ENCODE measurements at regions not wholly inside any gene's neighbourhood (a gene's known extent, or its start where the extent isn't known, plus 50 kb on each side); places are given as distances from the start of the nearest gene placed in this dataset.
A peak's percentile ranks its signal among the peaks of the same experiment; 100 is the strongest.

DNA sequence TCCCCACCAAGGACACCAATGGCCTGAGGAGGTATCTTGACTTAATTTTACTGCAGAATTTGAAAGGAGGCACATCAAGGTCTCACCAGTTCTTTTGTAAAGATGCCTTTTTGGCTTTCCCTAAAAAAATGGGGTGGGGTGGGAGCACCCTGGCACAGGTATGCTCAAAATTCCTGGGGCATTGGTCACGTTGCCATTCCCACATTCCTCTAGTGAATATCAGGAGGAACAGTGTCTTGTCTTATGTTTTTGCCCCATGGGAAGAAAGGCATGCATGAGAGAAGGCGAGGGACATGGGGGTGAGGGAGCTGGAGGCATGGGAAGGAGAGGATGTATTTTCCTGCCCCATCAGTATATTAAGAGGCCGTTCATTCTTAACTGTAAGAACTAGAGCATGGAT lies 275.3 kb downstream of the CMPK2 start:
- H3K27me3 Mint-ChIP-seq (ENCODE audit: insufficient read depth, low read depth): peaks cover 3% of the 10 kb centered on the region
- H2AFZ ChIP-seq (replicated peaks): no peak overlapping the region
- H3K4me3 ChIP-seq: no peak overlapping the region
- no peaks in the 10 kb centered on the region for H4K20me1 ChIP-seq (ENCODE audit: low read depth)
- H3K27me3 ChIP-seq: no peaks in the 10 kb centered on the region
- H3K9me3 ChIP-seq (ENCODE audit: low read depth): no peaks in the 10 kb centered on the region
- H3K36me3 Mint-ChIP-seq: no peaks in the 10 kb centered on the region
- no peak for TF ChIP-seq EZH2 (IDR thresholded peaks at IDR 0.05)
- TF ChIP-seq, protein P1, sequence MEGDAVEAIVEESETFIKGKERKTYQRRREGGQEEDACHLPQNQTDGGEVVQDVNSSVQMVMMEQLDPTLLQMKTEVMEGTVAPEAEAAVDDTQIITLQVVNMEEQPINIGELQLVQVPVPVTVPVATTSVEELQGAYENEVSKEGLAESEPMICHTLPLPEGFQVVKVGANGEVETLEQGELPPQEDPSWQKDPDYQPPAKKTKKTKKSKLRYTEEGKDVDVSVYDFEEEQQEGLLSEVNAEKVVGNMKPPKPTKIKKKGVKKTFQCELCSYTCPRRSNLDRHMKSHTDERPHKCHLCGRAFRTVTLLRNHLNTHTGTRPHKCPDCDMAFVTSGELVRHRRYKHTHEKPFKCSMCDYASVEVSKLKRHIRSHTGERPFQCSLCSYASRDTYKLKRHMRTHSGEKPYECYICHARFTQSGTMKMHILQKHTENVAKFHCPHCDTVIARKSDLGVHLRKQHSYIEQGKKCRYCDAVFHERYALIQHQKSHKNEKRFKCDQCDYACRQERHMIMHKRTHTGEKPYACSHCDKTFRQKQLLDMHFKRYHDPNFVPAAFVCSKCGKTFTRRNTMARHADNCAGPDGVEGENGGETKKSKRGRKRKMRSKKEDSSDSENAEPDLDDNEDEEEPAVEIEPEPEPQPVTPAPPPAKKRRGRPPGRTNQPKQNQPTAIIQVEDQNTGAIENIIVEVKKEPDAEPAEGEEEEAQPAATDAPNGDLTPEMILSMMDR (IDR thresholded peaks at IDR 0.05): no peak
- H3K27ac Mint-ChIP-seq: no peak overlapping the region
- H3K9me3 Mint-ChIP-seq: no peaks in the 10 kb centered on the region
- H3K4me1 Mint-ChIP-seq: no peaks in the 10 kb centered on the region
- H3K27ac ChIP-seq: no peak overlapping the region
- H3K9ac ChIP-seq: no peak overlapping the region
- no peak overlapping the region for H3K4me2 ChIP-seq
- no peaks in the 10 kb centered on the region for H3K79me2 ChIP-seq (ENCODE audit: low read depth)
- H3F3A ChIP-seq (ENCODE audit: low read depth): no peaks in the 10 kb centered on the region
- no peaks in the 10 kb centered on the region for H3K4me1 ChIP-seq
- no peak for DNase-seq (ENCODE audit: low spot score)
- H3K36me3 ChIP-seq: no peaks in the 10 kb centered on the region
- H3K4me3 Mint-ChIP-seq: no peak overlapping the region

DNA sequence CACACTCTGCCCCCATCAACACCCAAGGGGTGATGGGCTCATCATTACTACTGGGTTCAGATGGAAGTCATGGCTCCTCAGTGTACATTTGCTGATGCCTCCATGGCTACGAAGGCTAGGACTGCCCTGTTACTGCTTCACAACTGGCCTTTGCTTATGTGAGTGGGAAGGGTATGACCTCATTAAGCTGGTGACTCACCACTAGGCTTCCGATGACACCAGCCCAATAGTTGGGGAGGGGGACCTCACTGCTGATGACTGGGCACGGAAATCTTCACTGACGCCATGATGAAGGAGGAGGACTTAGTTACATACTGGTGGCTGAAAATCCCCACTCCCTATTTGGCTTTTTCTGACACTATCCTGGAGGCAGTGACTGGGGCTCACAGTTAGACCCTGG lies 263.2 kb downstream of the CMPK2 start:
- Histone ChIP-seq H3K4me2 (no peak overlapping the region), H3K9ac (no peak overlapping the region), H4K20me1 (ENCODE audit: low read depth) (no peaks in the 10 kb centered on the region), H3K27me3 (no peaks in the 10 kb centered on the region), H3K9me3 (ENCODE audit: low read depth) (no peaks in the 10 kb centered on the region), H3K36me3 (no peaks in the 10 kb centered on the region), H3K27ac (no peak overlapping the region), H3K79me2 (ENCODE audit: low read depth) (no peaks in the 10 kb centered on the region), H3K4me1 (peaks cover 7% of the 10 kb centered on the region), H2AFZ (replicated peaks) (no peak overlapping the region), H3F3A (ENCODE audit: low read depth) (no peaks in the 10 kb centered on the region), H3K4me3 (no peak overlapping the region)
- TF ChIP-seq EZH2phosphoT487 (IDR thresholded peaks at IDR 0.05) (no peak), EZH2 (IDR thresholded peaks at IDR 0.05) (no peak)
- Mint-ChIP-seq H3K36me3 (no peaks in the 10 kb centered on the region), H3K4me1 (peaks cover 19% of the 10 kb centered on the region), H3K9me3 (peaks cover 16% of the 10 kb centered on the region), H3K27ac (no peak overlapping the region), H3K4me3 (no peak overlapping the region), H3K27me3 (ENCODE audit: insufficient read depth, low read depth) (no peaks in the 10 kb centered on the region)
- no peak for DNase-seq (ENCODE audit: low spot score)

DNA sequence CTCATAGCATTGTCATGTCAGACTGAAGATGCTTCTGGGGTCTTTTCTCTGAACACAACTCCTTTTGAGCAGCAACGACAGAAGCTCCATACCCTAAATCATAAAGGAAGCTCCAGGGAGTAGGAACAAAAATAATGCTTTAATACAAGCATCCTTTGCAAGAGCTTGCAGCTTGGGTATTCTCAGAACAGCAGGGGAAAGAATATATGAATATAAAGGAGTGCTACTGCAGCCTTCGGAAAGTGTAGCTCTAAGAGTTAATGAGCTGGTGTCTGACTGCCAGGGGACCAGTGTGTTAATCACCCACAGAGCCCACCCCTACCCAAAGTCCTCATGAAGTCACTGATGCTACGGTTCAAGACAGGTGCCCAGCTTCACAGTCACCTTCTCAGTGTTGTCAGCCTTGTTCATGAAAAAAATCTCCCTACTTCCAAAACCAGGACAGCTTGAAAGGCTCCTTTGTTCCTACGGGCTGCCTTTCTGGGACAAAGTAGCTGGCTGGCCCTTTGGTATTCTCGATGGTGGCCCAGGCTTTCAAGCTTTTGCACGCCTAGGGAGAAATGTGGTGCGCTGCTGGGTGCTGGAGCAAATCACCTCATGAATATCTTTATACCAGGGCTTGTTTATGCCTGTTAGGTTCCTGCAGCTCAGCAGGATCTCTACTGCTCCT lies 259.7 kb downstream of the CMPK2 start:
- Histone ChIP-seq H3F3A (ENCODE audit: low read depth) (no peaks in the 10 kb centered on the region), H3K9me3 (ENCODE audit: low read depth) (no peaks in the 10 kb centered on the region), H4K20me1 (ENCODE audit: low read depth) (no peaks in the 10 kb centered on the region), H3K79me2 (ENCODE audit: low read depth) (no peaks in the 10 kb centered on the region), H3K27ac (no peak overlapping the region), H3K36me3 (no peaks in the 10 kb centered on the region), H3K4me1 (peaks cover 7% of the 10 kb centered on the region), H3K9ac (no peak overlapping the region), H2AFZ (replicated peaks) (peak overlapping the region; percentile 26), H3K27me3 (no peaks in the 10 kb centered on the region), H3K4me2 (no peak overlapping the region), H3K4me3 (no peak overlapping the region)
- H3K27ac Mint-ChIP-seq: peak overlapping the region; percentile 82
- peaks cover 4% of the 10 kb centered on the region for H3K27me3 Mint-ChIP-seq (ENCODE audit: insufficient read depth, low read depth)
- H3K9me3 Mint-ChIP-seq: peaks cover 20% of the 10 kb centered on the region
- peak overlapping the region; percentile 27 for H3K4me3 Mint-ChIP-seq
- DNase-seq (ENCODE audit: low spot score): no peak
- peaks cover 2% of the 10 kb centered on the region for H3K36me3 Mint-ChIP-seq
- TF ChIP-seq EZH2phosphoT487 (IDR thresholded peaks at IDR 0.05) (no peak), EZH2 (IDR thresholded peaks at IDR 0.05) (no peak)
- TF ChIP-seq, protein P1 (IDR thresholded peaks at IDR 0.05): no peak
- peaks cover 19% of the 10 kb centered on the region for H3K4me1 Mint-ChIP-seq

DNA sequence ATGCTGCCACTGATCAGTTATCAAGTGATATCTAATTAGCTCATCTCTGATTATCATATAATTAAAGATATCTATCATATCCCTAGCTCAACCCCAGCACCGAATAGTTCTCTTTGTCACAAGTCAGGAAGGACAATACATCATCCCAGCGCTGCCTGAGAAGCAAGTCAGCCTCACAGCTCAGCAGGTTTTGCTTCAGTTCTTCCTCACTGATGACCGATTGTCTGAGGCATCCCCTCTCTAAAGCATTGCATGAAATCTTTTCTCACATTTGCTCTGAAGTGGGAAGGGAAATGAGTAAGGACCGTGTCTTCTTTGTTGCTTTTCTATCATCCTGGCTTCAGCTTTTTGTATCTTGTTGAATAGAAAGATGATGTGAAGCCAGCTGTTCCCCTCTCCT lies 247.9 kb downstream of the CMPK2 start:
- Mint-ChIP-seq H3K27me3 (ENCODE audit: insufficient read depth, low read depth) (peaks cover 3% of the 10 kb centered on the region), H3K4me1 (peaks cover 13% of the 10 kb centered on the region), H3K27ac (peak overlapping the region; percentile 40), H3K36me3 (no peaks in the 10 kb centered on the region), H3K9me3 (peaks cover 13% of the 10 kb centered on the region), H3K4me3 (no peak overlapping the region)
- Histone ChIP-seq H3K9ac (no peak overlapping the region), H3K4me3 (no peak overlapping the region), H3K4me1 (peaks cover 9% of the 10 kb centered on the region), H3K36me3 (no peaks in the 10 kb centered on the region), H3F3A (ENCODE audit: low read depth) (peaks cover 10% of the 10 kb centered on the region), H3K27me3 (no peaks in the 10 kb centered on the region), H3K79me2 (ENCODE audit: low read depth) (no peaks in the 10 kb centered on the region), H3K4me2 (peak overlapping the region; percentile 60), H4K20me1 (ENCODE audit: low read depth) (no peaks in the 10 kb centered on the region), H3K9me3 (ENCODE audit: low read depth) (no peaks in the 10 kb centered on the region), H2AFZ (replicated peaks) (peak overlapping the region; percentile 100), H3K27ac (peak overlapping the region; percentile 59)
- no peak for DNase-seq (ENCODE audit: low spot score)
- TF ChIP-seq EZH2 (IDR thresholded peaks at IDR 0.05) (no peak), EZH2phosphoT487 (IDR thresholded peaks at IDR 0.05) (no peak)
- TF ChIP-seq, protein P1 (IDR thresholded peaks at IDR 0.05): no peak

Measured in neural progenitor cell (in vitro differentiated cells).